SJSA1 (cell line): ENCODE measurements at regions not wholly inside any gene's neighbourhood (a gene's known extent, or its start where the extent isn't known, plus 50 kb on each side); places are given as distances from the start of the nearest gene placed in this dataset.
A peak's percentile ranks its signal among the peaks of the same experiment; 100 is the strongest.
"Not testable (repeated sequence)": the region's sequence is repeated elsewhere in the genome, so short reads cannot be mapped to it uniquely, and the experiment has no call there.

Source experiments
- DNase-seq, 2 experiments: peaks; one replicate each; pipeline ENCODE4 v3.0.0-alpha.2; 2015 to 2020; ENCODE audit warnings: low spot score in 2 of 2, low read depth in 1 of 2
- H3K27ac ChIP-seq: fragments of 250-450 bp; sonication (Bioruptor Pico); 2 replicates; pipeline ENCODE4 v1.5.1; 2020; ENCODE audit warnings: mild to moderate bottlenecking, moderate library complexity
- H3K27me3 ChIP-seq: fragments of 250-450 bp; sonication (Bioruptor Pico); replicated peaks from 2 replicates; pipeline ENCODE4 v1.5.1; 2020; ENCODE audit warnings: mild to moderate bottlenecking, moderate library complexity
- H3K36me3 ChIP-seq: fragments of 250-450 bp; sonication (Bioruptor Pico); 2 replicates; pipeline ENCODE4 v1.5.1; 2020; ENCODE audit warnings: mild to moderate bottlenecking
- H3K4me1 ChIP-seq: fragments of 250-450 bp; sonication (Bioruptor Pico); replicated peaks from 2 replicates; pipeline ENCODE4 v1.6.1; 2021; ENCODE audit warnings: mild to moderate bottlenecking
- H3K4me3 ChIP-seq: fragments of 250-450 bp; sonication (Bioruptor Pico); 2 replicates; pipeline ENCODE4 v1.5.1; 2020; ENCODE audit warnings: mild to moderate bottlenecking
- H3K9me3 ChIP-seq: fragments of 250-450 bp; sonication (Bioruptor Pico); replicated peaks from 2 replicates; pipeline ENCODE4 v1.5.1; 2020; ENCODE audit warnings: mild to moderate bottlenecking

GRCh38 chr4:131613086-131613823 is 1535.8 kb upstream of the PCDH10 start:
- Histone ChIP-seq H3K27me3 (no peaks in the 10 kb centered on the region), H3K27ac (no peak overlapping the region), H3K9me3 (no peaks in the 10 kb centered on the region), H3K4me1 (no peaks in the 10 kb centered on the region), H3K4me3 (no peak overlapping the region), H3K36me3 (no peaks in the 10 kb centered on the region)
- no peak for DNase-seq

- H3K36me3 ChIP-seq, result no peaks in the 10 kb centered on the region
Observed at GRCh38 chr4:131613824-131614216, 1535.3 kb upstream of the PCDH10 start.

GRCh38 chr4:131632877-131633276 is 1516.2 kb upstream of the PCDH10 start:
- H3K4me1 ChIP-seq, result no peaks in the 10 kb centered on the region
- no peak overlapping the region for H3K27ac ChIP-seq
- no peaks in the 10 kb centered on the region for H3K36me3 ChIP-seq
- no peak overlapping the region for H3K4me3 ChIP-seq
- no peak for DNase-seq
- H3K9me3 ChIP-seq, result peaks cover 10% of the 10 kb centered on the region; the same call in 1 of the 2 replicates
- no peaks in the 10 kb centered on the region for H3K27me3 ChIP-seq

More at GRCh38 chr4:131613824-131614216, 1535.3 kb upstream of the PCDH10 start:
- DNase-seq, result no peak
- Histone ChIP-seq H3K4me1 (no peaks in the 10 kb centered on the region), H3K4me3 (no peak overlapping the region), H3K27me3 (no peaks in the 10 kb centered on the region), H3K9me3 (no peaks in the 10 kb centered on the region), H3K27ac (no peak overlapping the region)

GRCh38 chr4:131635191-131635590 is 1513.9 kb upstream of the PCDH10 start:
- DNase-seq, result no peak
- Histone ChIP-seq H3K4me3 (no peak overlapping the region), H3K9me3 (peaks cover 10% of the 10 kb centered on the region; the same call in 1 of the 2 replicates), H3K27me3 (no peaks in the 10 kb centered on the region), H3K4me1 (no peaks in the 10 kb centered on the region), H3K36me3 (no peaks in the 10 kb centered on the region), H3K27ac (no peak overlapping the region)

- no peak for DNase-seq
- no peaks in the 10 kb centered on the region for H3K36me3 ChIP-seq
- H3K4me1 ChIP-seq, result no peaks in the 10 kb centered on the region
- no peak overlapping the region for H3K27ac ChIP-seq
- H3K27me3 ChIP-seq, result no peaks in the 10 kb centered on the region
- peaks cover 10% of the 10 kb centered on the region; the same call in 1 of the 2 replicates for H3K9me3 ChIP-seq
- H3K4me3 ChIP-seq, result no peak overlapping the region
Observed at GRCh38 chr4:131638781-131639180, 1510.3 kb upstream of the PCDH10 start.

GRCh38 chr4:131644619-131645018 is 1504.5 kb upstream of the PCDH10 start:
- Histone ChIP-seq H3K36me3 (no peaks in the 10 kb centered on the region), H3K4me3 (no peak overlapping the region), H3K4me1 (no peaks in the 10 kb centered on the region), H3K27me3 (no peaks in the 10 kb centered on the region), H3K27ac (no peak overlapping the region), H3K9me3 (no peaks in the 10 kb centered on the region)
- no peak for DNase-seq

- Histone ChIP-seq H3K9me3 (0 out of 2 replicates have a peak, but pooled peaks cover 4% of the 10 kb centered on the region), H3K4me3 (no peak overlapping the region), H3K27ac (no peak overlapping the region), H3K36me3 (no peaks in the 10 kb centered on the region), H3K27me3 (no peaks in the 10 kb centered on the region), H3K4me1 (no peaks in the 10 kb centered on the region)
- DNase-seq, result no peak
Observed at GRCh38 chr4:131649227-131649626, 1499.9 kb upstream of the PCDH10 start.

GRCh38 chr4:131650951-131651350 is 1498.1 kb upstream of the PCDH10 start:
- no peak for DNase-seq
- Histone ChIP-seq H3K27ac (no peak overlapping the region), H3K27me3 (no peaks in the 10 kb centered on the region), H3K4me1 (no peaks in the 10 kb centered on the region), H3K4me3 (no peak overlapping the region), H3K9me3 (0 out of 2 replicates have a peak, but pooled peaks cover 4% of the 10 kb centered on the region), H3K36me3 (no peaks in the 10 kb centered on the region)

GRCh38 chr4:131683314-131683713 is 1465.8 kb upstream of the PCDH10 start:
- H3K36me3 ChIP-seq, H3K27me3 ChIP-seq, H3K9me3 ChIP-seq, H3K27ac ChIP-seq, H3K4me3 ChIP-seq, H3K4me1 ChIP-seq, DNase-seq: not testable (repeated sequence)

GRCh38 chr4:131721883-131722282 is 1427.2 kb upstream of the PCDH10 start:
- no peaks in the 10 kb centered on the region for H3K27me3 ChIP-seq
- H3K36me3 ChIP-seq, result no peaks in the 10 kb centered on the region
- DNase-seq, result no peak
- no peak overlapping the region for H3K4me3 ChIP-seq
- no peak overlapping the region for H3K27ac ChIP-seq
- no peaks in the 10 kb centered on the region for H3K9me3 ChIP-seq
- no peaks in the 10 kb centered on the region for H3K4me1 ChIP-seq

GRCh38 chr4:131723069-131723468 is 1426.0 kb upstream of the PCDH10 start:
- not testable (repeated sequence) for H3K9me3 ChIP-seq, H3K4me1 ChIP-seq, H3K4me3 ChIP-seq, H3K27me3 ChIP-seq, H3K36me3 ChIP-seq, H3K27ac ChIP-seq, DNase-seq

- not testable (repeated sequence) for H3K4me1 ChIP-seq, H3K27ac ChIP-seq, H3K36me3 ChIP-seq, H3K27me3 ChIP-seq, H3K9me3 ChIP-seq, H3K4me3 ChIP-seq
- peak; percentile 1 to 73 for DNase-seq
Observed at GRCh38 chr4:131724847-131725246, 1424.2 kb upstream of the PCDH10 start.

- H3K27me3 ChIP-seq, DNase-seq, H3K9me3 ChIP-seq, H3K4me3 ChIP-seq, H3K27ac ChIP-seq, H3K4me1 ChIP-seq, H3K36me3 ChIP-seq: not testable (repeated sequence)
Observed at GRCh38 chr4:131725521-131725920, 1423.6 kb upstream of the PCDH10 start.

- H3K4me3 ChIP-seq, H3K27ac ChIP-seq, H3K36me3 ChIP-seq, H3K4me1 ChIP-seq, DNase-seq, H3K27me3 ChIP-seq, H3K9me3 ChIP-seq: not testable (repeated sequence)
Observed at GRCh38 chr4:131726940-131727339, 1422.2 kb upstream of the PCDH10 start.

GRCh38 chr4:131727418-131727817 is 1421.7 kb upstream of the PCDH10 start:
- H3K27ac ChIP-seq, DNase-seq, H3K4me1 ChIP-seq, H3K9me3 ChIP-seq, H3K36me3 ChIP-seq, H3K27me3 ChIP-seq, H3K4me3 ChIP-seq: not testable (repeated sequence)
